Osteocyte (in vitro differentiated cells): ENCODE measurements at regions not wholly inside any gene's neighbourhood (a gene's known extent, or its start where the extent isn't known, plus 50 kb on each side); places are given as distances from the start of the nearest gene placed in this dataset.

Experiments used
- DNase-seq: peaks from one replicate; pipeline ENCODE4 v3.0.0; 2021; ENCODE audit warnings: mixed read lengths; ENCODE audit not compliant: unreplicated experiment; ENCODE audit errors: extremely low spot score
- H3K27ac Mint-ChIP-seq: one replicate; pipeline ENCODE4 v1.8.0; 2021; ENCODE audit warnings: mild to moderate bottlenecking, mixed read lengths; ENCODE audit not compliant: unreplicated experiment
- H3K27me3 Mint-ChIP-seq: one replicate; pipeline ENCODE4 v1.8.0; 2021; ENCODE audit warnings: mixed read lengths; ENCODE audit not compliant: unreplicated experiment
- H3K36me3 Mint-ChIP-seq: one replicate; pipeline ENCODE4 v1.8.0; 2021; ENCODE audit warnings: mixed read lengths; ENCODE audit not compliant: unreplicated experiment
- H3K4me1 Mint-ChIP-seq: one replicate; pipeline ENCODE4 v1.8.0; 2021; ENCODE audit warnings: mixed read lengths; ENCODE audit not compliant: unreplicated experiment
- H3K4me3 Mint-ChIP-seq: one replicate; pipeline ENCODE4 v1.8.0; 2021; ENCODE audit warnings: mild to moderate bottlenecking, moderate library complexity, mixed read lengths; ENCODE audit not compliant: unreplicated experiment
- H3K9me3 Mint-ChIP-seq: one replicate; pipeline ENCODE4 v1.8.0; 2021; ENCODE audit warnings: mixed read lengths; ENCODE audit not compliant: unreplicated experiment
- TF ChIP-seq, protein P1 (sequence below): fragments of 200-600 bp; sonication (generic); IDR thresholded peaks from 2 replicates; pipeline ENCODE4 v1.5.0; 2021; ENCODE audit warnings: antibody characterized with exemption, mild to moderate bottlenecking, moderate library complexity

DNA sequence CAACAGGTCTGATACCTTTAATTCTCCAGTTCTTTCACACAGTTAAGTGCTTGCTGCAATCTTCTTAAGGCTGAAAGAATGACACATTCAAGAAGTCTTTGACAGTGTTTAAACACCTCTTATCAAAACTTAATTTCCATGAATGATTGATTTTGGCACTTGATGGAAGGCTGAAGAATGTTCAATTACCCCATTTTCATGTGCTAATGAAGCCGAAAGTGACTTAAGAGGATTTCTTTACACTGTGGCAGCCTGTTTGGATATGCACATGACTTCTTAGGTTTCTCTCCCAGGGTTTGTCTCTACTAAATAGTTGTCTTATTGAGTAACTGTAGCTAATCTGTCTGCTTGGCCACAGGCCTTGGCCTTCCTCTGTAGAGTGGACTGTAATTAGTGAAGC lies 81.1 kb upstream of the PRDM1 start:
- no peaks in the 10 kb centered on the region for H3K9me3 Mint-ChIP-seq
- peaks cover 60% of the 10 kb centered on the region for H3K27me3 Mint-ChIP-seq
- H3K36me3 Mint-ChIP-seq: no peaks in the 10 kb centered on the region
- no peak overlapping the region for H3K27ac Mint-ChIP-seq
- H3K4me1 Mint-ChIP-seq: no peaks in the 10 kb centered on the region
- H3K4me3 Mint-ChIP-seq: no peak overlapping the region
- DNase-seq: no peak
- TF ChIP-seq, protein P1, sequence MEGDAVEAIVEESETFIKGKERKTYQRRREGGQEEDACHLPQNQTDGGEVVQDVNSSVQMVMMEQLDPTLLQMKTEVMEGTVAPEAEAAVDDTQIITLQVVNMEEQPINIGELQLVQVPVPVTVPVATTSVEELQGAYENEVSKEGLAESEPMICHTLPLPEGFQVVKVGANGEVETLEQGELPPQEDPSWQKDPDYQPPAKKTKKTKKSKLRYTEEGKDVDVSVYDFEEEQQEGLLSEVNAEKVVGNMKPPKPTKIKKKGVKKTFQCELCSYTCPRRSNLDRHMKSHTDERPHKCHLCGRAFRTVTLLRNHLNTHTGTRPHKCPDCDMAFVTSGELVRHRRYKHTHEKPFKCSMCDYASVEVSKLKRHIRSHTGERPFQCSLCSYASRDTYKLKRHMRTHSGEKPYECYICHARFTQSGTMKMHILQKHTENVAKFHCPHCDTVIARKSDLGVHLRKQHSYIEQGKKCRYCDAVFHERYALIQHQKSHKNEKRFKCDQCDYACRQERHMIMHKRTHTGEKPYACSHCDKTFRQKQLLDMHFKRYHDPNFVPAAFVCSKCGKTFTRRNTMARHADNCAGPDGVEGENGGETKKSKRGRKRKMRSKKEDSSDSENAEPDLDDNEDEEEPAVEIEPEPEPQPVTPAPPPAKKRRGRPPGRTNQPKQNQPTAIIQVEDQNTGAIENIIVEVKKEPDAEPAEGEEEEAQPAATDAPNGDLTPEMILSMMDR: no peak

DNA sequence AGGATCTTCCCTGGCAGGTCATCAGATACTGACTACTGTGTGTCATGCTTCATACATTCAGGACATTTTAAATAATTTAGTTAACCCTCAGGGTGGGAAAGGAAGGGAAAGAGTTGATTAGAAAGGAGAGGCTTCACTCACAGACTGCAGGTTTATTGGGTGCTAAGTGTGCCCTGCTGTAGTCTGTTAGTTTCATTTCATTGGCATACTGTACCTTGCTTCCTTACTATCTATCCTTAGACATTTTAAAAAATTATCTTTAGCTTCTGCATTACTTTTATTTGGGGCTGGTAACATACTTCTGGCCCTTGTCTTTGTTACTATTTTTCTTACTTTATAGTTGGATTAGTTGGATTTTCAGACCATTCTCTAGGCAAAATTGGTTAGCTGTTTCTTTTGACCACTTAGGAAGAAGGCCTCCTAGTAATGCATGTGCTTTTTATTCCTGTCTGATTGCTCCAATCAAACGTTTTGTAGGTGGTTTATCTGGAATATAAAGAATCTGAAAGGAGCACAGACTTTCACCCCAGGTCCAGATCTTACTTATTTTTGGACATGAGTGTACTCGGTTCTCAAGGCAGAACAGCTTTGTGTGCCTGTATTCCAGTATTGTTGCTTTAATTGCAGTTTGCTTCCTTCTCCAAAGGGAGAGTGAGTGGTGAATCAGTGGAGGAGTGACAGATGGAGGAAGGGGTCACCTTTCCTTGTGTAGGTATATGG lies 82.7 kb upstream of the PRDM1 start:
- Mint-ChIP-seq H3K36me3 (no peaks in the 10 kb centered on the region), H3K27ac (no peak overlapping the region)

DNA sequence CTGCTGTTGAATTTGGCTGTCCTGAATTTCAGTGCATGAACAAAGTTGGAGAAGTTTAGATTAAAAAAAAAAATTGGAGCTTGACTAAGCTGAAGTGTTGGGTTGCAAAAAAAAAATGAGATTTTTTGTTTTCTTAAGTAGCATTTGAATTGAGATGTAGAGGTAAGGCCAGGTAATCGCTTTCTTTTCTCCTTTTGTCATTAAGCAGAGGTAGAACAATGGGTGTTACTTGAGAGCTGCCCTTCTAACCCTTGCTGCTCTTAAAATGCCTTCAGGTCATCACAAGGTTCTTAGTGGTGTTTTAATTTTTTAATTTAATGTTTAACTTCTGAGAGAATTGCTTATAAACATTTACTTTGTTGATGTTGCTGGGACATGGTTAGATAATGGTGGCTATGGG lies 84.1 kb upstream of the PRDM1 start:
- no peaks in the 10 kb centered on the region for H3K9me3 Mint-ChIP-seq
- no peaks in the 10 kb centered on the region for H3K4me1 Mint-ChIP-seq
- no peak overlapping the region for H3K27ac Mint-ChIP-seq
- H3K36me3 Mint-ChIP-seq: no peaks in the 10 kb centered on the region
- no peak for DNase-seq
- peaks cover 74% of the 10 kb centered on the region for H3K27me3 Mint-ChIP-seq
- TF ChIP-seq, protein P1: no peak
- H3K4me3 Mint-ChIP-seq: no peak overlapping the region

More for the DNA sequence above, 82.7 kb upstream of the PRDM1 start:
- no peaks in the 10 kb centered on the region for H3K4me1 Mint-ChIP-seq
- H3K4me3 Mint-ChIP-seq: no peak overlapping the region
- H3K27me3 Mint-ChIP-seq: peaks cover 65% of the 10 kb centered on the region
- no peaks in the 10 kb centered on the region for H3K9me3 Mint-ChIP-seq
- TF ChIP-seq, protein P1: no peak
- DNase-seq: no peak

DNA sequence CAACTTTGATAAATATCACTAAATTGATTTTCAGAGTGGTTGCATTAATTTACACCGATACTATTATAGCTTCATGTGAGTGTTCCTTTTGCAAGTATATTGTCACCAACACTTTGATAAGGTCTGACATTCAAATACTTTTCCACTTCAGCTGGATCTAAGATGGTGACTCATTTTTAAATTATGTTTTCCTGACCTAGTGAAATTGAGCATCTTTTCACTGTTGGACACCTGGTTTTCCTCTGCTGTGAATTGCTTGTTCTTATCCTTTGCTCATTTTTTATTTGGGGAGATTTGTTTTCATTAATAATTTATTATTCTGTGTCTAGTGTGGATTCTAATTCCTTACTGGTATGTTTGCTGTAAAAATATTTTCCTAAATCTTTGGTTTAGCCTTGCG lies 85.2 kb upstream of the PRDM1 start:
- TF ChIP-seq, protein P1: no peak
- no peaks in the 10 kb centered on the region for H3K4me1 Mint-ChIP-seq
- no peaks in the 10 kb centered on the region for H3K9me3 Mint-ChIP-seq
- no peak overlapping the region for H3K27ac Mint-ChIP-seq
- no peaks in the 10 kb centered on the region for H3K36me3 Mint-ChIP-seq
- H3K4me3 Mint-ChIP-seq: no peak overlapping the region
- peaks cover 73% of the 10 kb centered on the region for H3K27me3 Mint-ChIP-seq
- DNase-seq: no peak

DNA sequence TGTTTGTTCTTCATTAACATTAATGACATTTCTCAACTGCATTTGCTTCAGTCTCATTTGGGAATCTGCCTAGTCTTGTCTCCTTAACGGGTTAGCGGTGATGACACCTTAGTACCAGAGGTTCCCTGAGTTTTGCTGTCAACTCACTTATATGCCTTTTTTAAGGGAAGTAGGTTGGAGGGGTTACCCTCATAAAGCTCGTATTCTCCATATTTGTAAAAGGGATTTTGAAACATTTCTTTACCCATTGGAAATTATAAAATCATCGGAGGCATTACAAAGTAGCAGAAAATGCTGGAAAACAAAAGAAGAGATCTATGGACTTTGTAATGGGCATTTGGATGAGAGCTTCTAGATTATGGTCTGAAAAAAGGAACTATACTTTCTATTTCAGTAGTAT lies 88.7 kb upstream of the PRDM1 start:
- TF ChIP-seq, protein P1: no peak
- no peak for DNase-seq
- H3K36me3 Mint-ChIP-seq: no peaks in the 10 kb centered on the region
- no peak overlapping the region for H3K27ac Mint-ChIP-seq
- H3K9me3 Mint-ChIP-seq: no peaks in the 10 kb centered on the region
- H3K27me3 Mint-ChIP-seq: peaks cover 76% of the 10 kb centered on the region
- H3K4me1 Mint-ChIP-seq: peaks cover 20% of the 10 kb centered on the region
- no peak overlapping the region for H3K4me3 Mint-ChIP-seq
